DOHH2 (cell line): ENCODE measurements at regions not wholly inside any gene's neighbourhood (a gene's known extent, or its start where the extent isn't known, plus 50 kb on each side); places are given as distances from the start of the nearest gene placed in this dataset.

ENCODE experiments used
- H3F3A ChIP-seq: fragments of 200-600 bp; sonication (generic), shearing (Covaris generic); 2 replicates; pipeline ENCODE4 v1.6.0; 2016; ENCODE audit warnings: antibody characterized with exemption, mild to moderate bottlenecking; ENCODE audit not compliant: control insufficient read depth, insufficient read depth
- H3K27ac ChIP-seq: fragments of 200-600 bp; sonication (generic); 2 replicates; pipeline ENCODE4 v1.5.1; 2014; ENCODE audit warnings: low read depth, mild to moderate bottlenecking, low read length, moderate library complexity
- H3K27me3 ChIP-seq: fragments of 200-600 bp; sonication (generic); 2 replicates; pipeline ENCODE4 v1.6.1; 2014; ENCODE audit warnings: mild to moderate bottlenecking, low read length, mixed read lengths; ENCODE audit not compliant: control insufficient read depth
- H3K36me3 ChIP-seq: fragments of 200-600 bp; sonication (generic); 2 replicates; pipeline ENCODE4 v1.6.1; 2014; ENCODE audit warnings: mild to moderate bottlenecking, low read length, moderate library complexity, mixed read lengths; ENCODE audit not compliant: control insufficient read depth
- H3K4me1 ChIP-seq: fragments of 200-600 bp; sonication (generic); 2 replicates; pipeline ENCODE4 v1.6.1; 2014; ENCODE audit warnings: mild to moderate bottlenecking, low read length, mixed read lengths; ENCODE audit not compliant: control insufficient read depth
- H3K4me2 ChIP-seq: fragments of 200-600 bp; sonication (generic); 2 replicates; pipeline ENCODE4 v1.6.0; 2014; ENCODE audit warnings: mild to moderate bottlenecking, low read length, moderate library complexity
- H3K4me3 ChIP-seq: fragments of 200-600 bp; sonication (generic); 2 replicates; pipeline ENCODE4 v1.5.1; 2014; ENCODE audit warnings: mild to moderate bottlenecking, low read length, mixed read lengths
- H3K79me2 ChIP-seq: fragments of 200-600 bp; sonication (generic); 2 replicates; pipeline ENCODE4 v1.6.1; 2014; ENCODE audit warnings: mild to moderate bottlenecking, low read length, mixed read lengths; ENCODE audit not compliant: control insufficient read depth
- H3K9me2 ChIP-seq: fragments of 200-600 bp; sonication (generic); replicated peaks from 2 replicates; pipeline ENCODE4 v1.6.1; 2014; ENCODE audit warnings: mild to moderate bottlenecking, low read length, mixed read lengths; ENCODE audit not compliant: control insufficient read depth
- H3K9me3 ChIP-seq: fragments of 200-600 bp; sonication (generic); 2 replicates; pipeline ENCODE4 v1.6.1; 2014; ENCODE audit warnings: antibody characterized with exemption, low read length, mixed read lengths; ENCODE audit not compliant: control insufficient read depth, insufficient read depth
- H4K20me1 ChIP-seq: fragments of 200-600 bp; sonication (generic); 2 replicates; pipeline ENCODE4 v1.6.0; 2014; ENCODE audit warnings: low read depth, mild to moderate bottlenecking, antibody characterized with exemption, low read length, moderate library complexity; ENCODE audit not compliant: control insufficient read depth, insufficient read depth
- CTCF ChIP-seq: fragments of 200-600 bp; sonication (generic); IDR thresholded peaks from one replicate; pipeline ENCODE4 v1.5.1; 2014; ENCODE audit warnings: antibody characterized with exemption, mild to moderate bottlenecking, low read depth, low read length; ENCODE audit not compliant: poor library complexity, severe bottlenecking
- EZH2phosphoT487 ChIP-seq: fragments of 200-600 bp; sonication (generic); IDR thresholded peaks from 2 replicates; pipeline ENCODE4 v1.6.1; 2017; ENCODE audit warnings: borderline replicate concordance, mild to moderate bottlenecking, antibody characterized with exemption, low read length, moderate library complexity, mixed read lengths

DNA sequence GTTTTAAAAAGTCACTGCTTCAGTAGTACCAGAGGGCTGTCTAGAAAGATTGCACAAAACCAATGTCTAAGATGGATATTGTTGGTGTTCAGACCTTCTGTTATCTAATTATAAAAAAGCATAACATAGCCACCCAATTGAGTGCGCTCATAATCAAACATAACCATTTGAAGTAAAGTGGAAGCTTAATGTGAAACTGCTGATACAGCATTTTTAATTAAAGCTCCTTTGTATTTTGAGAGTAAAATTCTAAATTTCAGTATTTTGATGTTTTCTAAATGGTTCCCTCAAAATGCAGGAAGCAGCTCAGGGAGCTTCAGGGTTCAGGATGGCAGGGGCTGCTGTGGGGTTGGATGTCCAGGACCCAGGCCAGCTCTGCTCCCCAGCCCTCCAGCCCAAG, 291.8 kb upstream of the ZFP64 start:
- no peaks in the 10 kb centered on the region for H4K20me1 ChIP-seq
- H3K4me1 ChIP-seq, result no peaks in the 10 kb centered on the region
- H3K4me2 ChIP-seq, result no peak overlapping the region
- H3K9me2 ChIP-seq, result no peaks in the 10 kb centered on the region
- H3K9me3 ChIP-seq, result no peaks in the 10 kb centered on the region
- no peaks in the 10 kb centered on the region for H3K27me3 ChIP-seq
- H3K4me3 ChIP-seq, result no peak overlapping the region
- H3F3A ChIP-seq, result no peaks in the 10 kb centered on the region
- TF ChIP-seq EZH2phosphoT487 (no peak), CTCF (no peak)
- H3K79me2 ChIP-seq, result no peaks in the 10 kb centered on the region
- H3K36me3 ChIP-seq, result no peaks in the 10 kb centered on the region
- H3K27ac ChIP-seq, result no peak overlapping the region

DNA sequence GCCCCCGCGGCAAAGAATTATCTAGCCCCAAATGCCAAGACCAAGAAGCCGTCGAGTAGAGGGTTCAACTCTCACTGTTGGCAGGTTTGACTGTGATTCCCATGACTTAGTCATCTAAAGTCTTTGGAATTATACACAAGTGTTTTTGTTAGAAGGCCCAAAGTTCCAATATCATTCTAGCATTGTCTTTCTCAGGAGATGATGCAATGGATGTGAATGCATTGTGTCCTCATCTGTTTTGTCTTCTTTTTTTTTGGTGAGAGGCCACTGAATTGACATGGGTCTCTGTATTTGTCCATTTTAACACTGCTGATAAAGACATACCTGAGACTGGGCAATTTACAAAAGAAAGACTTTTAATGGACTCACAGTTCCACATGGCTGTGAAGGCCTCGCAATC, 290.5 kb upstream of the ZFP64 start:
- Histone ChIP-seq H3K27ac (no peak overlapping the region), H3K27me3 (no peaks in the 10 kb centered on the region), H3K4me3 (no peak overlapping the region), H4K20me1 (no peaks in the 10 kb centered on the region), H3K79me2 (no peaks in the 10 kb centered on the region), H3K4me2 (no peak overlapping the region), H3F3A (no peaks in the 10 kb centered on the region), H3K36me3 (no peaks in the 10 kb centered on the region), H3K9me2 (no peaks in the 10 kb centered on the region), H3K9me3 (no peaks in the 10 kb centered on the region), H3K4me1 (no peaks in the 10 kb centered on the region)
- TF ChIP-seq EZH2phosphoT487 (no peak), CTCF (no peak)

- Histone ChIP-seq H3K9me3 (no peaks in the 10 kb centered on the region), H3K27ac (no peak overlapping the region), H3K4me1 (no peaks in the 10 kb centered on the region), H3F3A (no peaks in the 10 kb centered on the region), H4K20me1 (no peaks in the 10 kb centered on the region), H3K27me3 (no peaks in the 10 kb centered on the region), H3K36me3 (no peaks in the 10 kb centered on the region), H3K4me2 (no peak overlapping the region), H3K4me3 (no peak overlapping the region), H3K79me2 (no peaks in the 10 kb centered on the region), H3K9me2 (no peaks in the 10 kb centered on the region)
- TF ChIP-seq EZH2phosphoT487, result no peak
- TF ChIP-seq CTCF, result no peak
Observed at GRCh38 chr20:52481443-52481842, 289.9 kb upstream of the ZFP64 start.
